ENCODE measurements at regions not wholly inside any gene's neighbourhood (a gene's known extent, or its start where the extent isn't known, plus 50 kb on each side); places are given as distances from the start of the nearest gene placed in this dataset.

- TF ChIP-seq FOXP2 (optimal IDR thresholded peaks at IDR 0.05; ENCODE audit: borderline replicate concordance, extremely low read depth, extremely low read length, insufficient read depth) (no peak), POLR2AphosphoS5 (IDR thresholded peaks at IDR 0.05; ENCODE audit: low read depth, low read length) (no peak), TAF1 (IDR thresholded peaks at IDR 0.05; ENCODE audit: borderline replicate concordance, insufficient read depth, low read length) (no peak), REST (IDR thresholded peaks at IDR 0.05; ENCODE audit: insufficient read depth in 1 of 2, low read depth in 2 of 2, low read length in 2 of 2) (no peak), SIN3A (IDR thresholded peaks at IDR 0.05; ENCODE audit: borderline replicate concordance, insufficient read depth, low read length) (no peak)
Observed at GRCh38 chr2:241988146-241988545, 118.6 kb downstream of the RTP5 start.

GRCh38 chr2:241989074-241989473 is 119.5 kb downstream of the RTP5 start:
- no peak for TF ChIP-seq REST (IDR thresholded peaks at IDR 0.05; ENCODE audit: insufficient read depth in 1 of 2, low read depth in 2 of 2, low read length in 2 of 2)
- no peak for TF ChIP-seq FOXP2 (optimal IDR thresholded peaks at IDR 0.05; ENCODE audit: borderline replicate concordance, extremely low read depth, extremely low read length, insufficient read depth)
- no peak for TF ChIP-seq TAF1 (IDR thresholded peaks at IDR 0.05; ENCODE audit: borderline replicate concordance, insufficient read depth, low read length)
- no peak for TF ChIP-seq SIN3A (IDR thresholded peaks at IDR 0.05; ENCODE audit: borderline replicate concordance, insufficient read depth, low read length)
- no peak for TF ChIP-seq POLR2AphosphoS5 (IDR thresholded peaks at IDR 0.05; ENCODE audit: low read depth, low read length)

DNA sequence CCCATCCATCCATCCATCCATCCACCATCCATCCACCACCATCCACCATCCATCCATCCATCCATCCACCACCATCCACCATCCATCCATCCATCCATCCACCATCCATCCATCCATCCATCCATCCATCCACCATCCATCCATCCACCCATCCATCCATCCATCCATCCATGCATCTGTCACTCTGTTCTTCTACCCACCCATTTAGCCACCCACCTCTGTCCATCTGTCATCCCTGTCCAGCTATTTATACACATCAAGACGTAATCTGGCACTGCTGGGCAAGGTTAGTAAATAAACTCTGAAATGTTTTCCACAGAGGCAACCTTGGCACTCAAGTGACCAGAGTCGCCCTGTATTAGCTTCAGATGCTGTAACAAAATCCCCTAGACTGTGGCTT is 120.9 kb downstream of the RTP5 start:
- TF ChIP-seq FOXP2 (optimal IDR thresholded peaks at IDR 0.05; ENCODE audit: borderline replicate concordance, extremely low read depth, extremely low read length, insufficient read depth) (no peak), POLR2AphosphoS5 (IDR thresholded peaks at IDR 0.05; ENCODE audit: low read depth, low read length) (no peak)

- TF ChIP-seq SIN3A (IDR thresholded peaks at IDR 0.05; ENCODE audit: borderline replicate concordance, insufficient read depth, low read length) (no peak), REST (IDR thresholded peaks at IDR 0.05; ENCODE audit: insufficient read depth in 1 of 2, low read depth in 2 of 2, low read length in 2 of 2) (no peak), TAF1 (IDR thresholded peaks at IDR 0.05; ENCODE audit: borderline replicate concordance, insufficient read depth, low read length) (no peak), POLR2AphosphoS5 (IDR thresholded peaks at IDR 0.05; ENCODE audit: low read depth, low read length) (no peak), FOXP2 (optimal IDR thresholded peaks at IDR 0.05; ENCODE audit: borderline replicate concordance, extremely low read depth, extremely low read length, insufficient read depth) (no peak)
Observed at GRCh38 chr2:241991299-241991698, 121.8 kb downstream of the RTP5 start.

DNA sequence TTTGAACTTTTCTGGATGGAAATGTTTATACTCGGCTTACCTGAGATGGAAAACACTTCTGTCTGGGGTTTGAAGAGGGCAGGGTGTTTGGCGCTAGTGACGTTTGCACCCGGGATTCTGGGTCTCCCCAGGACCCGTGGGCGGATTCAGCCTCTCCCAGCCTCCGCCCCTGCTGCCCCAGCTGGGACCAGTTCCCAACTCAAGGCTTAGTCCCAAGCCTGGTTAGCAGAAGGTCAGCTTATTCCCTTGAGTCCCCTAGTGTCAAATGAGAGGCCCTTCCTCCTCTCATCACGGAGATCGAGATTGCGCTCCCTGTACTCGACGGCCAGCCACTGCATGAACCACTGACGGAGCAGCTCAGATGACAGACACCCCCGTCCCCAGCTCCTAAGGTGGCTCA is 123.2 kb downstream of the RTP5 start:
- TF ChIP-seq SIN3A (IDR thresholded peaks at IDR 0.05; ENCODE audit: borderline replicate concordance, insufficient read depth, low read length) (no peak), TAF1 (IDR thresholded peaks at IDR 0.05; ENCODE audit: borderline replicate concordance, insufficient read depth, low read length) (no peak), REST (IDR thresholded peaks at IDR 0.05; ENCODE audit: insufficient read depth in 1 of 2, low read depth in 2 of 2, low read length in 2 of 2) (no peak), POLR2AphosphoS5 (IDR thresholded peaks at IDR 0.05; ENCODE audit: low read depth, low read length) (no peak), FOXP2 (optimal IDR thresholded peaks at IDR 0.05; ENCODE audit: borderline replicate concordance, extremely low read depth, extremely low read length, insufficient read depth) (no peak)
